Parathyroid adenoma (tissue), 2 donors: ENCODE measurements at regions not wholly inside any gene's neighbourhood (a gene's known extent, or its start where the extent isn't known, plus 50 kb on each side); places are given as distances from the start of the nearest gene placed in this dataset.
A peak's percentile ranks its signal among the peaks of the same experiment; 100 is the strongest.

Experiments
- H2AFZ ChIP-seq: fragments of 300-600 bp; sonication (generic); one replicate; pipeline ENCODE4 v1.7.0; 2017; ENCODE audit warnings: antibody characterized with exemption, mild to moderate bottlenecking
- H3K27ac ChIP-seq: fragments of 300-600 bp; sonication (generic); one replicate; pipeline ENCODE4 v1.7.0; 2017
- H3K27me3 ChIP-seq: fragments of 300-600 bp; sonication (generic); one replicate; pipeline ENCODE4 v1.7.0; 2017; ENCODE audit warnings: low read length; ENCODE audit not compliant: control insufficient read depth, insufficient read depth
- H3K36me3 ChIP-seq: fragments of 300-600 bp; sonication (generic); one replicate; pipeline ENCODE4 v1.7.0; 2017; ENCODE audit warnings: low read length; ENCODE audit not compliant: control insufficient read depth, insufficient read depth
- H3K4me1 ChIP-seq: fragments of 300-600 bp; sonication (generic); one replicate; pipeline ENCODE4 v1.7.0; 2017; ENCODE audit warnings: control low read depth
- H3K4me2 ChIP-seq: fragments of 300-600 bp; sonication (generic); one replicate; pipeline ENCODE4 v1.7.0; 2017; ENCODE audit warnings: low read length
- H3K4me3 ChIP-seq: fragments of 300-600 bp; sonication (generic); one replicate; pipeline ENCODE4 v1.7.0; 2017; ENCODE audit warnings: low read depth, low read length
- H3K79me2 ChIP-seq: fragments of 300-600 bp; sonication (generic); one replicate; pipeline ENCODE4 v1.7.0; 2017; ENCODE audit warnings: control low read depth
- H3K9ac ChIP-seq: fragments of 300-600 bp; sonication (generic); one replicate; pipeline ENCODE4 v1.7.0; 2017; ENCODE audit warnings: mild to moderate bottlenecking
- H3K9me3 ChIP-seq: fragments of 300-600 bp; sonication (generic); one replicate; pipeline ENCODE4 v1.7.0; 2017; ENCODE audit warnings: low read length; ENCODE audit not compliant: control insufficient read depth
- TF ChIP-seq, protein P1 (sequence below): fragments of 300-600 bp; sonication (generic); IDR thresholded peaks from one replicate; pipeline ENCODE4 v1.7.0; 2017; ENCODE audit warnings: antibody characterized with exemption, mild to moderate bottlenecking
- donor health status: primary hyperparathyroidism.

DNA sequence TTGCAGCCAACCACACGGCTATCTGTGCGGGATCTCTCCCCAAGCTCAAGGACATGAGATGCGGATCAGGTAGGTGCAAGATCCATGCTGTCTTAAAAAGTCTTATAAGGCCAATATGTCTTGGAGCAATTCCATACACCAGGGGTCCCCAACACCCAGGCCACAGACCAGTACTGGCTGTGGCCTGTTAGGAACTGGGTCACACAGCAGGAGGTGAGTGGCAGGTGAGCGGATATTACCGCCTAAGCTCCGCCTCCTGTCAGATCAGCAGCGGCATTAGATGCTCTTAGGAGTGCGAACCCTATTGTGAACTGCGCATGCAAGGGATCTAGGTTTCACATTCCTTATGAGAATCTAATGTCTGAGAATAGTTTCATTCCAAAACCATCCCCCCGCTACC lies 68.8 kb upstream of the ZNF599 start:
- H3K27ac ChIP-seq: no peak overlapping the region
- no peak overlapping the region for H3K4me2 ChIP-seq
- no peak overlapping the region for H2AFZ ChIP-seq
- H3K4me1 ChIP-seq: no peaks in the 10 kb centered on the region
- no peaks in the 10 kb centered on the region for H3K27me3 ChIP-seq
- H3K79me2 ChIP-seq: no peaks in the 10 kb centered on the region
- TF ChIP-seq, protein P1, sequence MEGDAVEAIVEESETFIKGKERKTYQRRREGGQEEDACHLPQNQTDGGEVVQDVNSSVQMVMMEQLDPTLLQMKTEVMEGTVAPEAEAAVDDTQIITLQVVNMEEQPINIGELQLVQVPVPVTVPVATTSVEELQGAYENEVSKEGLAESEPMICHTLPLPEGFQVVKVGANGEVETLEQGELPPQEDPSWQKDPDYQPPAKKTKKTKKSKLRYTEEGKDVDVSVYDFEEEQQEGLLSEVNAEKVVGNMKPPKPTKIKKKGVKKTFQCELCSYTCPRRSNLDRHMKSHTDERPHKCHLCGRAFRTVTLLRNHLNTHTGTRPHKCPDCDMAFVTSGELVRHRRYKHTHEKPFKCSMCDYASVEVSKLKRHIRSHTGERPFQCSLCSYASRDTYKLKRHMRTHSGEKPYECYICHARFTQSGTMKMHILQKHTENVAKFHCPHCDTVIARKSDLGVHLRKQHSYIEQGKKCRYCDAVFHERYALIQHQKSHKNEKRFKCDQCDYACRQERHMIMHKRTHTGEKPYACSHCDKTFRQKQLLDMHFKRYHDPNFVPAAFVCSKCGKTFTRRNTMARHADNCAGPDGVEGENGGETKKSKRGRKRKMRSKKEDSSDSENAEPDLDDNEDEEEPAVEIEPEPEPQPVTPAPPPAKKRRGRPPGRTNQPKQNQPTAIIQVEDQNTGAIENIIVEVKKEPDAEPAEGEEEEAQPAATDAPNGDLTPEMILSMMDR: no peak
- no peaks in the 10 kb centered on the region for H3K36me3 ChIP-seq
- no peaks in the 10 kb centered on the region for H3K9me3 ChIP-seq
- no peak overlapping the region for H3K4me3 ChIP-seq
- H3K9ac ChIP-seq: no peak overlapping the region

DNA sequence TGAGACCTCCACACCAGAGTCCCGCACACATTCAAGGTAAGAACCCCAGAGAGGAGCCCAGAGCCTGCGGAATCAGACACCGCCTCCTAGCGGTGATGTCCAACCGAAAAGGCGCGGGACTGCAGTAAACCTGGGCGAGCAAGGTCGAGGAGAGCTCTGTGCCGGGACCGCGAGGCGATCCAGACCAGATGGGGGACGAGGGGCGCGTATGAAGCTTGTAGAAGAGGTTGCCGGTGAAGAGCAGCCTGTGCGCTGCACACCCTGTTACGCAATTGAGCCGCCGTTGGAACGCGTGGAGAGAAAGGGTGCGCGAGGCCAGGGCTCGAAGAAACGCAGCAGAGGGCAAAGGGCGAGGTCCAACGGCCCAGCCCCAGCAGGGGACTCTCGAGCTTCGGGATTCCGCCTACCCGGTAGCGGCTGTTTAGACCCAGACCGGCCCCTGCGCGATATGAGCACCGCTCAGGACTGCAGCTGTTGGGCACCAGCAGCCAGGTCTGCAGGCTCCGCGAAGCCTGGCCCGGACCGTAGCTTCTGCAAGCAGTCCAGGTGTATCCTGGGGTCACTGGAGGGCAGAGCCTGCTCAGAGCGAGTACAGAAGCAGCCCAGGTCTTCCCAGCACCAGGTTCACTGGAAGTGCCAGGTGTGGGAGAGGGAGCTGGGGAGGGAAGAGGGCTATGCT lies 65.9 kb upstream of the ZNF599 start:
- Histone ChIP-seq H3K79me2 (no peaks in the 10 kb centered on the region), H3K9ac (no peak overlapping the region), H3K4me3 (peak overlapping the region; percentile 24), H2AFZ (peak overlapping the region; percentile 29), H3K36me3 (no peaks in the 10 kb centered on the region), H3K27ac (no peak overlapping the region), H3K4me2 (peak overlapping the region; percentile 35), H3K4me1 (no peaks in the 10 kb centered on the region), H3K9me3 (no peaks in the 10 kb centered on the region), H3K27me3 (no peaks in the 10 kb centered on the region)
- TF ChIP-seq, protein P1: no peak

DNA sequence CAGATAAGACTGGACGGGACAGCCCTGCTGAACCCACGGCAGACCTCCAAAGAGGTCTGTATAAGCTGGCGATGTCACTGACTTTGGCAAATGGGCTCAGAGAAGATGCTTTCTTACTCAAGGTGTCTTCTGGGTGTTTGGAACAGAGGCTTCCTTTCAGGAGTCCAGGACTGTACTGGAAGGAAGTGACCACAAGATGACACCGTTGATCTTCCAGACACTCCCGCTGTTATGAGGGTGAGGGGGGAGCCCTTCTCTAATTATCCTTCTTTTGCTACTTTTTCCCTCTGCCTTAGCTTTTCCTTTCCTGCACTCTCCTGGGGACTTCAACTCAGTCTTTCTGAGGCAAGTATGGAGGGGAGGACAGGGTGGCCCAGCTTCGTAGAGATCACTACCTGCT lies 65.2 kb upstream of the ZNF599 start:
- Histone ChIP-seq H3K4me2 (peak overlapping the region; percentile 35), H3K79me2 (no peaks in the 10 kb centered on the region), H3K27ac (peak overlapping the region; percentile 42), H3K4me3 (no peak overlapping the region), H3K9me3 (no peaks in the 10 kb centered on the region), H2AFZ (peak overlapping the region; percentile 6), H3K27me3 (no peaks in the 10 kb centered on the region), H3K36me3 (no peaks in the 10 kb centered on the region), H3K9ac (no peak overlapping the region), H3K4me1 (no peaks in the 10 kb centered on the region)
- TF ChIP-seq, protein P1: no peak

DNA sequence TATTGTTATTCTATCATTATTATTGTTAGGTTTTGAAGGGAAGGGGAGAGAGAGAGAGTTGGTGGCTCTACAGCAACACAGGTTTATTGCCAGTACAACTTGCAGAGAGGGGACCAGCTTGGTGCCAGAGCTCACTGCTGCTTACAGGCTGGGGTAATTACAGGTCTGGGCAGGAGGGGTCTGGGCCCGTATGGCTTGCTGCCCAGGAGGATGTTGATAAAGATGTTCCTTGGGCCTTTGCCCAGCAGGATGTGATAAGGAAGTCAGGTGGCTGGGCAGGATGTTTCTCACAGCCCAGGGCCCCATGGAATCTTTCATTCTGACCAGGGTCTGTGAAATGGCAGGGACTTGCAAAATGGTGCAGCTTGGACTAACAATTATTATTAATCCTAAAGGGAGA lies 64.2 kb upstream of the ZNF599 start:
- H3K27ac ChIP-seq: no peak overlapping the region

More for the DNA sequence above, 64.2 kb upstream of the ZNF599 start:
- Histone ChIP-seq H3K4me1 (no peaks in the 10 kb centered on the region), H3K9ac (no peak overlapping the region), H3K36me3 (no peaks in the 10 kb centered on the region), H3K79me2 (no peaks in the 10 kb centered on the region), H3K4me2 (no peak overlapping the region), H3K27me3 (no peaks in the 10 kb centered on the region), H3K4me3 (no peak overlapping the region), H2AFZ (no peak overlapping the region), H3K9me3 (no peaks in the 10 kb centered on the region)
- TF ChIP-seq, protein P1: no peak
